ENCODE measurements at regions not wholly inside any gene's neighbourhood (a gene's known extent, or its start where the extent isn't known, plus 50 kb on each side); places are given as distances from the start of the nearest gene placed in this dataset.

GRCh38 chr10:4025339-4025738 is 240.3 kb upstream of the KLF6 start:
- intact Hi-C loops (cut with DNase I; ENCODE audit: low total_unique reads): no loop called here
- TF ChIP-seq EP300 (IDR thresholded peaks at IDR 0.05; ENCODE audit: low read depth): no peak
- TF ChIP-seq POLR2AphosphoS5 (IDR thresholded peaks at IDR 0.05): no peak
- no peak for TF ChIP-seq POLR2A (IDR thresholded peaks at IDR 0.05)
- TF ChIP-seq CTCF (IDR thresholded peaks at IDR 0.05): no peak
- Histone ChIP-seq H3K9me3 (no peaks in the 10 kb centered on the region), H3K27me3 (no peaks in the 10 kb centered on the region), H3K4me1 (peaks cover 0 to 3% (median 0%) of the 10 kb centered on the region in 4 donors), H3K27ac (no peak overlapping the region), H3K36me3 (no peaks in the 10 kb centered on the region), H3K4me3 (no peak overlapping the region)
- in situ Hi-C loops (cut with MboI; ENCODE audit: low pct_ligation_motif_present in 1 of 4, low pct_unique_long_range_greater_than_20kb in 1 of 4, low sequenced_read_pairs in 3 of 4): loop anchor here in 1 of 4 donors (25.0 kb wide), 1 partner anchor 238 kb away; the partner anchor contains the start of gene KLF6
- WGBS, 2 donors (ENCODE audit: low coverage in 1 of 2): 74 to 83% methylated on average over 2 to 4 of the region's 4 CpGs
- no peak for DNase-seq

- no peaks in the 10 kb centered on the region for H3K36me3 ChIP-seq
- WGBS, 2 donors (ENCODE audit: low coverage in 1 of 2): 92 to 93% methylated on average over 3 to 14 of the region's 14 CpGs
- no peaks in the 10 kb centered on the region for H3K9me3 ChIP-seq
- H3K4me1 ChIP-seq: peaks cover 0 to 3% (median 0%) of the 10 kb centered on the region in 4 donors
- H3K27ac ChIP-seq: no peak overlapping the region
- intact Hi-C loops (cut with DNase I; ENCODE audit: low total_unique reads) (no loop called here), in situ Hi-C loops (cut with MboI; ENCODE audit: low pct_ligation_motif_present in 1 of 4, low pct_unique_long_range_greater_than_20kb in 1 of 4, low sequenced_read_pairs in 3 of 4) (loop anchor here in 1 of 4 donors (25.0 kb wide), 1 partner anchor 237 kb away; the partner anchor contains the start of gene KLF6)
- no peaks in the 10 kb centered on the region for H3K27me3 ChIP-seq
- TF ChIP-seq POLR2AphosphoS5 (IDR thresholded peaks at IDR 0.05) (no peak), CTCF (IDR thresholded peaks at IDR 0.05) (no peak), POLR2A (IDR thresholded peaks at IDR 0.05) (no peak), EP300 (IDR thresholded peaks at IDR 0.05; ENCODE audit: low read depth) (no peak)
- H3K4me3 ChIP-seq: no peak overlapping the region
- DNase-seq: no peak
These were observed 239.7 kb upstream of the KLF6 start for GRCh38 chr10:4024516-4025245.

GRCh38 chr10:4024027-4024426 is 239.0 kb upstream of the KLF6 start:
- intact Hi-C loops (cut with DNase I; ENCODE audit: low total_unique reads): no loop called here
- DNase-seq: no peak
- Histone ChIP-seq H3K4me1 (peaks cover 0 to 3% (median 0%) of the 10 kb centered on the region in 4 donors), H3K36me3 (no peaks in the 10 kb centered on the region), H3K27me3 (no peaks in the 10 kb centered on the region), H3K4me3 (no peak overlapping the region), H3K9me3 (no peaks in the 10 kb centered on the region), H3K27ac (no peak overlapping the region)
- WGBS, 2 donors (ENCODE audit: low coverage in 1 of 2): 89 to 92% methylated on average over 17 of the region's 17 CpGs
- in situ Hi-C loops (cut with MboI; ENCODE audit: low pct_ligation_motif_present in 1 of 4, low pct_unique_long_range_greater_than_20kb in 1 of 4, low sequenced_read_pairs in 3 of 4): no loop called here
- TF ChIP-seq POLR2A (IDR thresholded peaks at IDR 0.05): no peak
- TF ChIP-seq POLR2AphosphoS5 (IDR thresholded peaks at IDR 0.05): no peak
- TF ChIP-seq EP300 (IDR thresholded peaks at IDR 0.05; ENCODE audit: low read depth): no peak
- TF ChIP-seq CTCF (IDR thresholded peaks at IDR 0.05): no peak

GRCh38 chr10:4022473-4022872 is 237.5 kb upstream of the KLF6 start:
- intact Hi-C loops (cut with DNase I; ENCODE audit: low total_unique reads): no loop called here
- no peaks in the 10 kb centered on the region for H3K9me3 ChIP-seq
- no peaks in the 10 kb centered on the region for H3K4me1 ChIP-seq
- H3K36me3 ChIP-seq: no peaks in the 10 kb centered on the region
- no peaks in the 10 kb centered on the region for H3K27me3 ChIP-seq
- in situ Hi-C loops (cut with MboI; ENCODE audit: low pct_ligation_motif_present in 1 of 4, low pct_unique_long_range_greater_than_20kb in 1 of 4, low sequenced_read_pairs in 3 of 4): no loop called here
- TF ChIP-seq POLR2AphosphoS5 (IDR thresholded peaks at IDR 0.05) (no peak), CTCF (IDR thresholded peaks at IDR 0.05) (no peak), EP300 (IDR thresholded peaks at IDR 0.05; ENCODE audit: low read depth) (no peak), POLR2A (IDR thresholded peaks at IDR 0.05) (no peak)
- no peak for DNase-seq
- no peak overlapping the region for H3K27ac ChIP-seq
- H3K4me3 ChIP-seq: no peak overlapping the region
- whole genome bisulfite sequencing, 2 donors (ENCODE audit: low coverage in 1 of 2): 85 to 88% methylated on average over 6 to 7 of the region's 7 CpGs
